K562 (cell line): ENCODE measurements at regions not wholly inside any gene's neighbourhood (a gene's known extent, or its start where the extent isn't known, plus 50 kb on each side); places are given as distances from the start of the nearest gene placed in this dataset.

ENCODE experiments used
- ATF7 ChIP-seq: fragments of 450-650 bp; IDR thresholded peaks from 2 replicates; pipeline ENCODE4 v1.7.1; 2014; ENCODE audit warnings: mild to moderate bottlenecking, moderate library complexity
- C11orf30 ChIP-seq: fragments of 450-650 bp; IDR thresholded peaks from 2 replicates; pipeline ENCODE4 v1.6.1; 2016; ENCODE audit warnings: low read depth, mild to moderate bottlenecking
- CBX1 ChIP-seq: sonication (generic); IDR thresholded peaks from 2 replicates; pipeline ENCODE4 v1.6.1; 2016; ENCODE audit warnings: antibody characterized with exemption, low read depth, mild to moderate bottlenecking
- CHD2 ChIP-seq: IDR thresholded peaks from 2 replicates; pipeline ENCODE4 v1.6.1; 2011; ENCODE audit warnings: low read depth, low read length
- CREB1 ChIP-seq, 2 experiments: sonication (generic) in 1 of 2; formaldehyde crosslinking in 1 of 2; IDR thresholded peaks; 2 replicates each; pipeline versions ENCODE4 v1.6.1 to v1.8.0; 2012 to 2022; ENCODE audit warnings: inconsistent platforms in 1 of 2, mild to moderate bottlenecking in 1 of 2, missing genetic modification reagents in 1 of 2, moderate library complexity in 1 of 2
- CXXC5 ChIP-seq: fragments of 250-450 bp; sonication (Bioruptor Pico); IDR thresholded peaks from 2 replicates; pipeline ENCODE4 v1.8.0; 2022; ENCODE audit warnings: inconsistent platforms, mild to moderate bottlenecking, moderate library complexity
- DNMT1 ChIP-seq: fragments of 450-650 bp; IDR thresholded peaks from 2 replicates; pipeline ENCODE4 v1.6.1; 2016; ENCODE audit warnings: antibody characterized with exemption, mild to moderate bottlenecking
- ELK1 ChIP-seq: sonication (generic); formaldehyde crosslinking; IDR thresholded peaks from 2 replicates; pipeline ENCODE4 v1.8.1; 2022; ENCODE audit warnings: missing genetic modification reagents
- ETV5 ChIP-seq: sonication (generic); formaldehyde crosslinking; IDR thresholded peaks from 2 replicates; pipeline ENCODE4 v1.4.0; 2020; ENCODE audit warnings: low read depth, mild to moderate bottlenecking, missing genetic modification reagents
- LARP7 ChIP-seq: fragments of 450-650 bp; IDR thresholded peaks from 2 replicates; pipeline ENCODE4 v1.6.1; 2016
- MITF ChIP-seq: IDR thresholded peaks from 2 replicates; pipeline ENCODE4 v1.6.1; 2014; ENCODE audit warnings: antibody characterized with exemption
- NFATC3 ChIP-seq: fragments of 450-650 bp; IDR thresholded peaks from 2 replicates; pipeline ENCODE4 v1.6.1; 2017; ENCODE audit warnings: mild to moderate bottlenecking
- NFRKB ChIP-seq: fragments of 450-650 bp; IDR thresholded peaks from 2 replicates; pipeline ENCODE4 v1.6.1; 2016; ENCODE audit warnings: low read depth
- POLR2AphosphoS2 ChIP-seq: IDR thresholded peaks from 2 replicates; pipeline ENCODE4 v1.6.1; 2012; ENCODE audit warnings: low read length, improper control_type of control experiment
- RNF219 ChIP-seq: fragments of 250-450 bp; sonication (Bioruptor Pico); IDR thresholded peaks from 2 replicates; pipeline ENCODE4 v1.5.0; 2022; ENCODE audit warnings: mild to moderate bottlenecking
- SLC30A9 ChIP-seq: fragments of 250-450 bp; sonication (Bioruptor Pico); IDR thresholded peaks from 2 replicates; pipeline ENCODE4 v1.8.0; 2022; ENCODE audit warnings: mild to moderate bottlenecking, moderate library complexity
- TAF1 ChIP-seq: IDR thresholded peaks from 2 replicates; pipeline ENCODE4 v1.6.1; 2011; ENCODE audit warnings: mild to moderate bottlenecking, low read length, moderate library complexity; ENCODE audit not compliant: insufficient read depth, control insufficient read depth, severe bottlenecking; ENCODE audit errors: extremely low read depth
- TEAD4 ChIP-seq, 2 experiments: sonication (generic) in 1 of 2; formaldehyde crosslinking in 1 of 2; IDR thresholded peaks; 2 replicates each; pipeline versions ENCODE4 v1.6.1 to v1.8.0; 2012 to 2022; ENCODE audit warnings: borderline replicate concordance in 1 of 2, inconsistent platforms in 1 of 2, low read length in 1 of 2, mild to moderate bottlenecking in 1 of 2, missing genetic modification reagents in 1 of 2
- TSC22D4 ChIP-seq: fragments of 450-650 bp; IDR thresholded peaks from 2 replicates; pipeline ENCODE4 v1.6.1; 2016; ENCODE audit warnings: missing genetic modification characterization, missing biosample characterization, control low read depth
- TSHZ1 ChIP-seq: fragments of 250-450 bp; sonication (Bioruptor Pico); IDR thresholded peaks from 2 replicates; pipeline ENCODE4 v1.4.0; 2020; ENCODE audit warnings: mild to moderate bottlenecking, moderate library complexity
- ZBTB17 ChIP-seq: fragments of 450-650 bp; formaldehyde crosslinking; IDR thresholded peaks from 2 replicates; pipeline ENCODE4 v1.4.0; 2020; ENCODE audit warnings: mild to moderate bottlenecking
- ZNF134 ChIP-seq: fragments of 250-450 bp; sonication (Bioruptor Pico); conservative IDR thresholded peaks from 2 replicates; pipeline ENCODE4 v1.4.0; 2020
- ZNF384 ChIP-seq: IDR thresholded peaks from 2 replicates; pipeline ENCODE4 v1.6.1; 2012; ENCODE audit warnings: low read depth, low read length, improper control_type of control experiment
- ZNF561 ChIP-seq: fragments of 450-650 bp; formaldehyde crosslinking; conservative IDR thresholded peaks from 2 replicates; pipeline ENCODE4 v1.4.0; 2020; ENCODE audit warnings: mild to moderate bottlenecking, moderate library complexity

GRCh38 chr4:116397714-116398113 lies 687.7 kb downstream of the TRAM1L1 start (continued):
- no peak for TF ChIP-seq TSHZ1
- TF ChIP-seq ATF7: no peak
- no peak for TF ChIP-seq ZNF561 (CRISPR knock-in tag)
- no peak for TF ChIP-seq TEAD4 (IDR thresholded peaks at IDR 0.05; ENCODE audit: low read length)
- no peak for TF ChIP-seq TEAD4 (CRISPR knock-in tag; IDR thresholded peaks at IDR 0.05; ENCODE audit: borderline replicate concordance)
- no peak for TF ChIP-seq TAF1
- no peak for TF ChIP-seq DNMT1
- no peak for TF ChIP-seq TSC22D4 (tag)
- TF ChIP-seq ZBTB17 (CRISPR knock-in tag): no peak
- TF ChIP-seq CHD2: no peak
- no peak for TF ChIP-seq LARP7
- TF ChIP-seq ELK1 (CRISPR knock-in tag): no peak
- no peak for TF ChIP-seq SLC30A9 (CRISPR knock-in tag)
- no peak for TF ChIP-seq CREB1 (IDR thresholded peaks at IDR 0.05)
- TF ChIP-seq CREB1 (CRISPR knock-in tag; IDR thresholded peaks at IDR 0.05): no peak
- no peak for TF ChIP-seq NFRKB
- no peak for TF ChIP-seq POLR2AphosphoS2
- TF ChIP-seq RNF219 (CRISPR knock-in tag): no peak
- TF ChIP-seq MITF: no peak
- no peak for TF ChIP-seq NFATC3
- no peak for TF ChIP-seq ZNF134 (CRISPR knock-in tag)
- TF ChIP-seq CXXC5 (CRISPR knock-in tag): no peak
- TF ChIP-seq C11orf30: peak; percentile 69
- no peak for TF ChIP-seq CBX1
- no peak for TF ChIP-seq ETV5 (CRISPR knock-in tag)
- TF ChIP-seq ZNF384: no peak
